ENCODE measurements at regions not wholly inside any gene's neighbourhood (a gene's known extent, or its start where the extent isn't known, plus 50 kb on each side); places are given as distances from the start of the nearest gene placed in this dataset.
"Not testable (repeated sequence)": the region's sequence is repeated elsewhere in the genome, so short reads cannot be mapped to it uniquely, and the experiment has no call there.

DNA sequence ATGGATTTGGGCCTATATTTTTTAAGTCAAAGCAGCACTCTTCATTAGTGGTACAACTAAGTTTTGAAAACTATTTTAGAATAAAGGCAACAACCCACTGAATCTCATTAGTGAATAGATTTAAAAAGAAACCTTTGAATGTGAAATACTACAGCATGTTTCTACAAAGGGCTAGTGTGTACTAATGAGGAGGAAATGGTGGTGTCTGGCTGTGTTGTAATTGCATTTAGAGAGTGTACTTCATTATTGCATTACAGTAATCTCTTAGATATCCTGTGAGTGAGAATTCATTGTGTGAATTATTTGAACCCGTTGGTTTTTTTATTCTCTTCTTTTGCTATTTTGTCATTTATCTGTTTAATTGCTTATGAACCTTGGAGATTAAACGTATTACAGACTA lies 575.4 kb upstream of the FAM98A start:
- TF ChIP-seq, protein P1, sequence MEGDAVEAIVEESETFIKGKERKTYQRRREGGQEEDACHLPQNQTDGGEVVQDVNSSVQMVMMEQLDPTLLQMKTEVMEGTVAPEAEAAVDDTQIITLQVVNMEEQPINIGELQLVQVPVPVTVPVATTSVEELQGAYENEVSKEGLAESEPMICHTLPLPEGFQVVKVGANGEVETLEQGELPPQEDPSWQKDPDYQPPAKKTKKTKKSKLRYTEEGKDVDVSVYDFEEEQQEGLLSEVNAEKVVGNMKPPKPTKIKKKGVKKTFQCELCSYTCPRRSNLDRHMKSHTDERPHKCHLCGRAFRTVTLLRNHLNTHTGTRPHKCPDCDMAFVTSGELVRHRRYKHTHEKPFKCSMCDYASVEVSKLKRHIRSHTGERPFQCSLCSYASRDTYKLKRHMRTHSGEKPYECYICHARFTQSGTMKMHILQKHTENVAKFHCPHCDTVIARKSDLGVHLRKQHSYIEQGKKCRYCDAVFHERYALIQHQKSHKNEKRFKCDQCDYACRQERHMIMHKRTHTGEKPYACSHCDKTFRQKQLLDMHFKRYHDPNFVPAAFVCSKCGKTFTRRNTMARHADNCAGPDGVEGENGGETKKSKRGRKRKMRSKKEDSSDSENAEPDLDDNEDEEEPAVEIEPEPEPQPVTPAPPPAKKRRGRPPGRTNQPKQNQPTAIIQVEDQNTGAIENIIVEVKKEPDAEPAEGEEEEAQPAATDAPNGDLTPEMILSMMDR (conservative IDR thresholded peaks at IDR 0.05; ENCODE audit: low read depth, low read length), result no peak
- DNase-seq (ENCODE audit: low read depth), result no peak
- H3K4me3 ChIP-seq (ENCODE audit: low read depth, low read length), result no peak overlapping the region

DNA sequence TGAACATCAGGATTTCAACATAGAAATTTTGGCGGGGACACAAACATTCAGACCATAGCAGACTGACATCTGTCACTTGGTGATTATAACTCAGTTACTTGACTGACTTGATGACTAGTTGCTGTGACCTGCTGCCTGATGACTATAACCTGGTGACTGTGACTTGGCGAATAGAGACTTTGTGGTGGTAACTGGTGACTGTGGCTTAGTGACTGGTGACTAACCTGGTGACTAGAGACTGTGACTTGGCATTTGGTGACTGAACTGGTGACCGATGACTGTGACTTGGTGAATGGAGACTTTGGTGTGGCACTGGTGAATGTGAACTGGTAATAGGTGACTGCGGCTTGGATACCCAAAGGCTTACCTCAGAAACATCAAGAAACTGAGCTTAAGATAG lies 563.1 kb upstream of the FAM98A start:
- TF ChIP-seq, protein P1 (conservative IDR thresholded peaks at IDR 0.05; ENCODE audit: low read depth, low read length), result no peak
- no peak for DNase-seq (ENCODE audit: low read depth)
- H3K4me3 ChIP-seq (ENCODE audit: low read depth, low read length), result no peak overlapping the region

DNA sequence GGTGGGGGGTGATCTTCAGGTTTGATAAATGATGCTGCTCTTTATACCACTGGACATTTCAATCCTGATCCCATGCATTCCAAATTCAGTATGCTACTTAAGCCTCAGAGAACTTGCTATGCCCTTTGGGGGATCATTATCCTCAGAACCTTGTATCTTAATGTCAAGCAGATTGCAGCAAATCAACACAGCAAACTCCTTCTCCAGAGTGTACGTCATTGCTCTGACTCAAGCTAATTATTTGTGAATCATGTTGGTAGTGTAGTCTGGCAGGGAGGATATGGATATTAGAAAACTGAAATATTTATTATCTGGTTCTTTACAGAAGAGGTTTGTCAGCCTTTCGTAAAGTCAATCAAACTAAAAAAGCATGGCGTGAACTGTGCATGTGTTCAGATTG lies 562.5 kb upstream of the FAM98A start:
- TF ChIP-seq, protein P1 (conservative IDR thresholded peaks at IDR 0.05; ENCODE audit: low read depth, low read length), result no peak
- no peak overlapping the region for H3K4me3 ChIP-seq (ENCODE audit: low read depth, low read length)
- DNase-seq (ENCODE audit: low read depth), result no peak

DNA sequence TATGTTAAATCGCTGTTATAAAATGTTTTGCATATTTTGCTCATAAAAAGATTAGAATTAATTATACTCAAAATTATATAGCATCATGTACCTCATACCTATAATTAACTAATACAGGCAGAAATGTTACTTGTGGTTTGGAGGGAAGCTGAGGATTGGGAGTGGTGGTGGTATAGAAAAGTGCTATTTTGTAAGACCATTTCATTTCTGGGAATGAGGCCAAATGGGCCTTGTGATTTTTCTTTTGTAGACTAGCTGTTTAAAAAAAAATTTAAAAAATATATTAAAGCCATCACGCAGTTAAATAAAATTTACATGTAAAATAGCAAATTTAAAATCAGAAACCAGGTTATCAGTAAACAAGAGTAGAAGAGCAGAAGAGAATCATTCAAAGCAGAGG lies 560.8 kb upstream of the FAM98A start:
- no peak for DNase-seq (ENCODE audit: low read depth)
- H3K4me3 ChIP-seq (ENCODE audit: low read depth, low read length), result no peak overlapping the region
- TF ChIP-seq, protein P1 (conservative IDR thresholded peaks at IDR 0.05; ENCODE audit: low read depth, low read length), result no peak

DNA sequence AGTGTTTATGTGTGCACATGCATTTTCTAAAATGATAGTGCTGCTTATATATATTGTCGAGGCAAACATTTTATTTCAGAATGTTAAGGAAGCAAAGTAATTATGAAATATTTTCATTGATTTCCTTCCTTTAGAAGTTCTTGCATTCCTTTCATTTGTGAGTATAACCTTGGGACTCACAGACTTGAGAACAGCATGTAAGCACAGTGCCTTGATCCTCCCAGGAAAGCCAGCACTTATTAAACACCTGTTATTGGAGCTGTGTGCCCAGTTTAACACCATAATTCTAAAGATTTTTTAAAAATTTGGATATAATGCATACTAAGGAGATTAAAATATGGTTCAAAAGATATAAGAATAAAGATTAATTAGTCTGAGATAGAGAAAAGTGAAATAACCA lies 554.4 kb upstream of the FAM98A start:
- no peak overlapping the region for H3K4me3 ChIP-seq (ENCODE audit: low read depth, low read length)
- TF ChIP-seq, protein P1 (conservative IDR thresholded peaks at IDR 0.05; ENCODE audit: low read depth, low read length), result no peak
- no peak for DNase-seq (ENCODE audit: low read depth)

DNA sequence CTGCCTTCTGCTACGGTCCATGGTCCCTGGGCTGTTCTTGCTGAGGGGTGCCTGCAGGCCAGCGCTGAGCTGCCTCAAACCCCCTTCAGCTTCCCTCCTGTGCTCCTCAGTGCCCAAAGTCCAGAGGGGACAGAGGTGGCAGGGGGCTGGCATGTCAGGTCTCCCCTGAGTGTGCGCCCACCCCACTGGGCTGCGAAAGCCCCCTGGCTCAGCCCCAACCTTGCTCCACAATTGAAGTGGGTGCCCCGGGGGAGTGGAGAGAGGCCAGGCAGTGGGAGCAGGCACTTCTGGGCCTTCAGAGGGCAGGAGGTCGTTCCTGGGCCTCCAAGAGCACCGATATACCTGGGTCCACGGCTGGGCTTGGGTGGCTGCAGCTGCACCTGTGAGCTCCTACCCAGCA lies 548.7 kb upstream of the FAM98A start:
- DNase-seq (ENCODE audit: low read depth), result no peak
- TF ChIP-seq, protein P1 (conservative IDR thresholded peaks at IDR 0.05; ENCODE audit: low read depth, low read length), result no peak
- no peak overlapping the region for H3K4me3 ChIP-seq (ENCODE audit: low read depth, low read length)

DNA sequence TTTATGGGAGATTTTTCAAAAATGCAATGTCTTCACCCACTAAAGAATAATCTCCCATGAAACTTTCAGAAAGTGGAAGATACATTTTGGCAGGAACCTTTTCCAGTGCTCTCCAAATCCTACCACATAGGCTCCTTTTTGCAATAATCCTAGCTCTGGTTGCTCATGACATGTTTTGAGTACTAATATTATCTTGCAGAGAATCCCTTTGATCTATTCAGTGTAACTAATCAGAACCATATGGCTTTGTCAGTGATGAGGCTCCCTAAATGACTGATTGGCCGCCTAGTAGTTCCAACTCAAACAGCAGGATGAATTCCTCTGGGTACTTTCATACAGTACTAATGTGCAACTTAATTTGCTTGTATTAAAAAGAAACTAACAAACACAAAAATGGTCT lies 544.0 kb upstream of the FAM98A start:
- no peak for DNase-seq (ENCODE audit: low read depth)
- H3K4me3 ChIP-seq (ENCODE audit: low read depth, low read length), result no peak overlapping the region
- TF ChIP-seq, protein P1 (conservative IDR thresholded peaks at IDR 0.05; ENCODE audit: low read depth, low read length), result no peak

DNA sequence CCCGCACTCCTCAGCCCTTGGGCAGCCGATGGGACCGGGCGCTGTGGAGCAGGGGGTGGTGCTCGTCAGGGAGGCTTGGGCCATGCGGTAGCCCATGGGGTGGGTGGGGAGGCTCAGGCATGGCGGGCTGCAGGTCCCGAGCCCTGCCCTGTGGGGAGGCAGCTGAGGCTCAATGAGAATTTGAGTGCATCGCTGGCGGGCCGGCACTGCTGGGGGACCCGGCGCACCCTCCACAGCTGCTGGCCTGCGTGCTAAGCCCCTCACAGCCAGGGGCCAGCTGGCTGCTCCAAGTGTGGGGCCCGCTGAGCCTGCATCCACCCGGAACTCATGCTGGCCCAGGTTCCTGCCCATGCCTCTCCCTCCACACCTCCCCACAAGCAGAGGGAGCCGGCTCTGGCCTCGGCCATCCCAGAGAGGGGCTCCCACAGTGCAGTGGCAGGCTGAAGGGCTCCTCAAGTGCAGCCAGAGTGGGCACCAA lies 543.5 kb upstream of the FAM98A start:
- DNase-seq (ENCODE audit: low read depth); H3K4me3 ChIP-seq (ENCODE audit: low read depth, low read length): not testable (repeated sequence)

DNA sequence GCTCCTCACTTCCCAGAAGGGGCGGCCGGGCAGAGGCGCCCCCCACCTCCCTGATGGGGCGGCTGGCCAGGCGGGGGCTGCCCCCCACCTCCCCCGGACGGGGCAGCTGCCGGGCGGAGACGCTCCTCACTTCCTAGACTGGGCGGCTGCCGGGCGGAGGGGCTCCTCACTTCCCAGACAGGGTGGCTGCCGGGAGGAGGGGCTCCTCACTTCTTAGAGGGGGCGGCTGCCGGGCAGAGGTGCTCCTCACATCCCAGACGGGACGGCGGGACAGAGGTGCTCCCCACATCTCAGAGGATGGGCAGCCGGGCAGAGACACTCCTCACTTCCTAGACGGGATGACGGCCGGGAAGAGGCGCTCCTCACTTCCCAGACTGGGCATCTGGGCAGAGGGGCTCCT lies 534.0 kb upstream of the FAM98A start:
- H3K4me3 ChIP-seq (ENCODE audit: low read depth, low read length); DNase-seq (ENCODE audit: low read depth): not testable (repeated sequence)
